GOT3 (cell line): ENCODE measurements at regions not wholly inside any gene's neighbourhood (a gene's known extent, or its start where the extent isn't known, plus 50 kb on each side); places are given as distances from the start of the nearest gene placed in this dataset.
"Not testable (repeated sequence)": the region's sequence is repeated elsewhere in the genome, so short reads cannot be mapped to it uniquely, and the experiment has no call there.

Experiments used
- DNase-seq: peaks from one replicate; lab custom pipeline; 2025; ENCODE audit warnings: mixed read lengths; lab: John Stamatoyannopoulos, UW

DNA sequence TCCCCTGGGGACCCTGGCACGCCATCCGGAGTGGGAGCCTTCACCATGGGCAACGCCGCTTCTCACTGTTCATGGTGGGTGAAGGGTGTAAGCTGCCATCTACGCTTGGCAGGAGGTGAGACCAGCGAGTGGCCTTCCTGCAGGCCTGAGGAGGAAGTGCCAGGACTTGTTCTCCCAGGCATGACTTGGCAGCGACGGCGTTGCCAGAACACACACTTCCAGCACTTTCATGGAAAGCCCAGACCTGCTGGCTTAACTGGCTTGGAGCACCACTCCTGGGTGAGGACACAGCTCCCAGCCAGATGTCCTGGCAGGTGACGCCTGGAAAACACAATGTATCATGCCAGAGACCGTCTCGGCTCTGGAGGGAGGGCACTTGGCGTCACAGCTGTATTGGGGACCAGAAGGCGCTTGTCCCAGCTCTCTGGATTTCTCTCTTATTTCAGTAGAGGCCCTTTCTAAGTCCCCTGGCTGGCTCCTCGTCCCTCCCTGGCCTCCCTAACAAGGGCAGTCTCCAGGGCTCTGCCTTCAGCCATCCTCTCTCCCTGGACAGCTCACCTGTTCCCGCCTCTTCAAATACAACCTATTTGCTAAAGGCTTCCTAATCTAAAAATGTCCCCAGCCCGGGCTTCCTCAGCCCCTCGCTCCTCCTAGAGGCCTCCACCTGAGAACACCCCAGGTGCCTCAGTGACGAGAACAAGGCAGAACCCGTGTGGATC is 188.3 kb downstream of the OLFM1 start:
- no peak for DNase-seq

- DNase-seq: no peak
Observed at GRCh38 chr9:135277219-135278201, 190.0 kb downstream of the OLFM1 start.

- DNase-seq: no peak
Observed at GRCh38 chr9:135278586-135278985, 191.1 kb downstream of the OLFM1 start.

DNA sequence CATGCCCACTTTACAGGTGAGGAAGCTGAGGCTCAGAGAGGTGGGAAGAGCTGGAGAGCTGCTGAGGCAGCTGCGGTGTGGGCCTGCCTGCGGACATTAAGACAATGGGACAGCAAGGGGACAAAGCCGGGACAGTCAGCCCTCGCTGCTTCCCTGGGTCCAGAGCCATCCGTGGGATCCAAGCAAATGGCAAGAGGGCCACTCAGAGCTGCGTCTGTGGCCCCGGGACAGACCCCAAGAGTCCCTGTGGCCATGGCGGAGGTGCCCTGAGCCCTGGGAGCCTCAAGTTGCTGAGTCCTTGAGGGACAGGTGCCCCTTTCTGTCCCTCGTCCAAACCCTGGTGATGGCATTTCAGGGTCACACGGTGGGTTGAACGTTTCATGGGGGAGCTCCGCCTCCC is 191.9 kb downstream of the OLFM1 start:
- no peak for DNase-seq

DNA sequence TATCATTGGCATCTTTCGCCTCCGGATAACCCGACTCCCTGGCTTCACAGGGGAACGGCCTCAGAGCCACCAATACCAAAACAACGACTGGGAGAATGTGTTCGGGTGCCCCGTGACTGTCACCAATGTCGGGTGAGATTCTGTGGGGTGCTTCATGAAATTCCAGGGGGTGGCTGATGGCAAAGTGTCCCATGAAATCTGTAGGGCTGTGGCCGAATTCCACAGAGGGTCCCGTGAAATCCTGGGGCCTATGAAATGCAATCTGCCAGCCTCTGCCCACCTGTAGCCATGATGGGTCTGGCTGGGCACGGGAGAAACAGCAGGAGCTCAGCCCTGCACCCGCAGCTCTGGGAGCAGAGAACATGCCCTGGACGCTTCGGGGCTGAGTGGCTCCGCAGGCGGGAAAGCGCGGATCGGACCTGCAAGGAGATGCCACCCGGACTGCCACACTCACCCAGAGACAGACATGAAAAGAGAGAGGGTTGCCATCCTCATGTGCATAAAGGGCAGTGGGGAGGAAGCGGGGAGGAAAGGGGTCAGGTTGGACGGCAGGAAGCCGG is 192.4 kb downstream of the OLFM1 start:
- DNase-seq: no peak

DNA sequence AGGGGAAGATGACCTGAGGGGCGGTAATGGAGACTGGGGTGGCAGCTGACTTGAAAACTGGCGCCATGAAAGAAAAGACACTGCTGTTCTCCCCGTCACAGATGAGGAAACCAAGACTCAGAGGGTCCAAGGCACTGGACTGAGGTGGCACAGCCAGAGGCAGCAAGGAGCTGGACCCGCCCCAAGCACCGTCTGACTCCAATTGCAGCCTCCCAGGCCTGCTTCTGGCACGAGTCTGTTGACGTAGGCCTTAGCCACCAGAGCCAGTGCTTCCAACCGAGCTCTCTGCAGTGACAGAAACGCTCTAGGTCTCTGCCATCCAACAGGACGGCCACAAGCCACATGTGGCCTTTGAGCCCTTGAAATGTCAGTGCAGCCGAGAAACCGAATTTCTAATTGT is 193.2 kb downstream of the OLFM1 start:
- DNase-seq: no peak

GRCh38 chr9:135281151-135281550 is 193.7 kb downstream of the OLFM1 start:
- DNase-seq: no peak

DNA sequence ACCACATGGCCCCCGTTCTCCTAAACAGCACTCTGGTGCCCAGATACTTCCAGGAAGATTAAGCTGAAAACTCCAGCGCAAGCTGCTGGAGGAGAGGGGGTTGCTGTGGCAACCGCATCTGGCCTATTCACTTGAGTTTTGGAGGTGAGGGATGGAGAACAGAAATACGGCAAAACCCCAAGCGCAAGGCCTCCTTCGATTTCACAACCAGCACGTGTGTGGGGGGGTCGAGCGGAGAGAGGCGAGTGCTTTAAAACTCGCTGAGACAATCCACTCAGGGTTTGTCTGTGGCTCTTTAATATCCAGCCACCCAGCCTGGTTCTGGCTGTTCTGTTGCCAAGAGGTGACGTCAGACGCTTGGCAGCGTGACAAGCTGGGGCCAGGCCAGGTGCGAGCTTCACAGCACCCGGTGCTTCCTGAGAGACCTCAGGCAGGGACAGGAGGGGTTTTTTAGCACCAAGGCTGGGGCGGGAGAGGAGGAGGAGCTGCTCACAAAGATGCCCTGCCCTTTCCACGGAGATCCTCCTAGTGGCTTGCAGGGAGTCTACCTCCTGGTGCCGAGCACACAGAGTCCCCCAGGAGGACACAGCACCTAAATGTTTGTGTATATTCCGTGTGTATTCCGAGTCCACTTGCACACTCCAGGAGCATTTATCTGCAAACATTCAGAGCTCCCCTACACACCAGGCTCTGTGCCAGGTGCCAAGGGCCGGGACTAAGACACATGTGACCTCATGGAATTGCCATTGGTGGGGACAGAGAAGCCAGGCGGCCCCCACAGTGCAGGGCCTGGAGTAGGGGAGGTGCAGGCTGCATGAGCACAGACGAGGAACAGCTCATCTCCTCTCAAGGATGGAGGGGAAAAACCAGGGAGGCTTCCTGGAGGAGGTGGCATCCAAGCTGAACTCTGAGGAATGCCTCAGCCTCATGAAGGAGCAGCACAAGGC is 194.6 kb downstream of the OLFM1 start:
- DNase-seq: no peak

DNA sequence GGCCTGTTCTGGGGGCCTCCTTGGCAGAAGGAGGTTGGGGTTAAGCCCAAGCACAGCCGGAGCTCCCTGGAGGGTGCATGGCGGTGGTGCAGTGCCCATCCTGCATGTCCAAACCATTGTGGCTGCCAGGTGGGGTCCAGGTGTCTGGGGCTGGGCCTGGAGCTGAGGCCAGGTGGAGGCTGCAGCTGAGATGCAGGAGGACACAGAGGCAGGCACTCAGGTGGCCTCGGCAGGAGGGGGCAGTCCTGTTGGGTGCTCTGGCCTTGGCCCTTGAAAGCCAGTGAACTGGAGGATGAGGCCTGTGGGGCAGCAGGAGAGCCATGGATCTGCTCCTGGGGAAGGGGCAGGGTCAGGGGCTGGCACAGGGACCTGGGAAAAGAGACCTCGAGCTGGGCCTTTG is 195.3 kb downstream of the OLFM1 start:
- DNase-seq: no peak

DNA sequence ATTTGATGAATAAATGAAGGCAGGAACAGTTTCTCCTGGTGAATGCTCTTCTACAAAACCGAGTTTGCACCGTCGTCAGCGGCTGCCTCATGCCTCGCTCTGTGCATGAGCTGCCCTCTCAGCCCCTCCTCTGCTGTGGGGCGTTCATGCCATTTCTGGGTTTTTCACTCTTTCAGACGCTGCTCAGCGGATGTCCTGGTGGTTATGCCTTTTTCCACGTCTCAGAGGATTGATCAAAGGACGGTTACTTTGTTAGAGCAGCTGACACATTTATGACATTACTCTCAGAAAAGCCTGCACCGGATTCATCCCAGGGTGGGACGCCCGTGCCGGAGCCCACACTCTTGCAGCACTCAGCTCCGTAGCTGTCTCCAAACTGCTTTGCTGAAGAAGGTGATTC is 195.9 kb upstream of the PPP1R26 start:
- no peak for DNase-seq

GRCh38 chr9:135284386-135285134 is 195.0 kb upstream of the PPP1R26 start:
- DNase-seq: no peak

GRCh38 chr9:135286187-135286925 is 193.2 kb upstream of the PPP1R26 start:
- not testable (repeated sequence) for DNase-seq

- DNase-seq: no peak
Observed at GRCh38 chr9:135286961-135287360, 192.6 kb upstream of the PPP1R26 start.

GRCh38 chr9:135287627-135288026 is 192.0 kb upstream of the PPP1R26 start:
- DNase-seq: no peak

GRCh38 chr9:135288054-135288453 is 191.5 kb upstream of the PPP1R26 start:
- DNase-seq: no peak

DNA sequence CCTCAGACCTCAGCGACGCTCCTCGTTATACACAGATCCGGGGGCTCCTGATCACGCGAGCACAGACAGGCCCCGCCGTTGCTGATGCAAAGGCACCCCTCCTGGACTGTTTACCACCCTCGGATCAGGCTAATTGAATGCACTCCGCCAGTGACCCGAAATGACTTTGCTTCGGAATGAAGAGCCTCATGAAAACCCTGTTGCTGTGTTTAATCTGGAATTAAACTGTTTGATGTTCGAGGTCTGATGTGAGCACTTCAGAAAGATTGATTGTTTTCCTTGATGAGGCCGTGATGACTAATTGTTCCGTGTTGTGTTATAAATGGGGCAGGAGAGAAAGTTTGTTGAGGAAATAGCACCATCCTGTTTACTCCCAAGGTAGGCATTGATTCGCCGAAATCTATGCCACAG is 190.5 kb upstream of the PPP1R26 start:
- DNase-seq: no peak

DNA sequence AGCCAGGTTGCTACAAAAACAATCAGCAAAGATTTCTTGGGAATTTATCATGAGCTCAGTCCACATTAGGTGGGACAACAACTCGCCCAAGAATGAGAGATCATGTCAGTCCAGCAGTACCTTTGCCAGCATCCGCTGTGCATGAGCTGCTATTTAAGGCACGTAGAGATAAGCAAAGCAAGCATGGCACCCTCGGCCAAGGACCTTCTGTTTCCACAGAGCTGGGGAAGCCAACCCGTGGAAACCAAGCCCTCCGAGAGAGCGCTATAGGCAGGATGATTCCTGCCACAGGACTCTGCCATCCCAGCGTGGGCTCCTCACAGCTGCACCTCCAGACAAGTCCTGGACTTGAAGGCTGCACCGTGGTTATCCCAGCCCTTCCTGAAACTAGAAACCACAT is 189.5 kb upstream of the PPP1R26 start:
- no peak for DNase-seq

GRCh38 chr9:135290566-135290965 is 189.0 kb upstream of the PPP1R26 start:
- no peak for DNase-seq

- DNase-seq: no peak
Observed at GRCh38 chr9:135291165-135291564, 188.4 kb upstream of the PPP1R26 start.

DNA sequence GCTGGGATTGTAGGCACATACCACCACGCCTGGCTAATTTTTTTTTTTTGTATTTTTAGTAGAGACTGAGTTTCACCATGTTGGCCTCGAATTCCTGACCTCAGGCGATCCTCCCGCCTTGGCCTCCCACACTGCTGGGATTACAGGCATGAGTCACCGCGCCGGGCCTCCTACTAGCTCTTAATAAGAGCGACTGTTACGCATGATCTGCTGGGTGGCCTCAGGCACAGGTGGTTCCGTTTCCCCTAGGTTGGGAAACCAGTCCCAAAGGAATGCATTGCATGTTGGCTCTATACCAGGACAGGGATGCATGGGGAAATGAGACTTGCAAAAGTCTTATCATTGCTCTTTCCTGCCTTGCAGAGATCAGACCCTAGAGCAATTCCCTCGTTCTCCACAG is 184.7 kb upstream of the PPP1R26 start:
- no peak for DNase-seq
